Pancreas (tissue), 10 donors: ENCODE measurements at regions not wholly inside any gene's neighbourhood (a gene's known extent, or its start where the extent isn't known, plus 50 kb on each side); places are given as distances from the start of the nearest gene placed in this dataset.

ENCODE experiments used
- ATAC-seq, 4 donors: fragments of 200-7000 bp; cut with Tn5 transposase; one replicate each; pipeline versions ENCODE4 v1.8.0 to v1.9.1; 2020; ENCODE audit warnings: mild to moderate bottlenecking in 4 of 4, moderate library complexity in 4 of 4
- DNase-seq, 6 donors: peaks; one replicate each; pipeline ENCODE4 v3.0.0-alpha.2; 2020
- FAIRE-seq: peaks from 2 replicates; lab custom pipeline; 2012; peaks lifted over from hg19 to GRCh38; lab: Jason Lieb, UNC
- H3K27ac ChIP-seq, 4 donors: fragments of 200-600 bp; sonication (generic); 1 replicate in 3 of 4; 2 replicates in 1 of 4; pipeline versions ENCODE4 v1.5.0 to v1.8.0; 2020
- H3K27me3 ChIP-seq, 4 donors: fragments of 200-600 bp; one replicate each; pipeline ENCODE4 v1.8.0; 2021
- H3K36me3 ChIP-seq, 3 donors: fragments of 200-600 bp; sonication (generic) in 1 of 3; one replicate each; pipeline versions ENCODE4 v1.5.0 to v1.8.0; 2020 to 2021
- H3K4me1 ChIP-seq, 3 donors: fragments of 200-600 bp; one replicate each; pipeline ENCODE4 v1.8.0; 2021
- H3K4me3 ChIP-seq, 4 donors: fragments of 200-600 bp; sonication (generic) in 2 of 4; one replicate each; pipeline versions ENCODE4 v1.5.0 to v1.8.0; 2020 to 2021
- H3K9me3 ChIP-seq, 4 donors: fragments of 200-600 bp; one replicate each; pipeline ENCODE4 v1.8.0; 2021
- CTCF ChIP-seq, 4 donors: fragments of 200-600 bp; sonication (generic) in 3 of 4; IDR thresholded peaks; one replicate each; pipeline versions ENCODE4 v1.5.0 to v1.8.0; 2021; ENCODE audit warnings: antibody characterized with exemption in 4 of 4
- WGBS, 2 donors: extraction: QIAGEN DNeasy Blood & Tissue Kit; methylation state at CpG; one replicate each; pipeline ENCODE4 v1.1.7; 2013; 5-methylcytosine and 5-hydroxymethylcytosine counted together
- intact Hi-C, 3 donors: fragments of 100-400 bp; cut with DNase I; formaldehyde crosslinking; loops; one replicate each; pipeline versions ENCODE4 v1.11.1 to v1.14.2; 2022
- donor health status: healthy with polysubstance abuse.
- donor health status: DM: no; HTN: no; CAD: no; lungs with moderate emphysema.
- donor health status: DM: no; HTN: no; CAD: no.
- donor health status: control.
- donor health status: control.
- donor health status: Bipolar disorder and iron deficiency.
- donor health status: DM: yes; HTN: yes; CAD: no.
- donor health status: DM: no; HTN: no; CAD: no.
- donor health status: DM: no; HTN: no; CAD: no.
- donor health status: DM: yes; HTN: yes; CAD: no.

DNA sequence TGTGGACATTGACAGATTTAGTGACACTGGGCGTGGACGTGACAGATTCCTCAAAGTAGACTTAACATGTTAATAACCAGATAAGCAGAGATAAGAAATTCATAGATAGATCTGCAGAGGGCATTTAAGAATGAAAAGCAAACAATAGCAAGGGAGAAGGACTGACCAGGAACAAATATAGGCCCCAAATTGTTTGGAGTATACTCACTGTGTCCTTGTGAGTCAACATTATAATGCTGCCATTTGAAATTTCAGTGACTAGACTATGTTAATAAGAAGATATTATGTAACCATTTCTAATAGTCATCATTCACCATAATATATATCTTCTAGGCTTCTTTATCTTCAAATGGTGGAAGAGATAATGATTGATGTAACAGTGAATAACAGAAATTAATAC lies 78.1 kb upstream of the SLC38A11 start:
- no peaks in the 10 kb centered on the region for H3K36me3 ChIP-seq
- H3K9me3 ChIP-seq, result no peaks in the 10 kb centered on the region
- no peak overlapping the region for H3K4me3 ChIP-seq
- 52 to 71% methylated on average over 2 of the region's 2 CpGs for WGBS, 2 donors
- no peak for ATAC-seq
- intact Hi-C loops, result no loop called here
- no peak overlapping the region for H3K27ac ChIP-seq
- no peaks in the 10 kb centered on the region for H3K27me3 ChIP-seq
- DNase-seq, result no peak
- TF ChIP-seq CTCF (IDR thresholded peaks at IDR 0.05), result no peak
- FAIRE-seq, result no peak
- no peaks in the 10 kb centered on the region for H3K4me1 ChIP-seq

- no peaks in the 10 kb centered on the region for H3K4me1 ChIP-seq
- no peak for DNase-seq
- 74 to 85% methylated on average over 2 of the region's 2 CpGs for WGBS, 2 donors
Observed at GRCh38 chr2:165032559-165032958, 77.2 kb upstream of the SLC38A11 start.

GRCh38 chr2:165024199-165024598 lies 68.9 kb upstream of the SLC38A11 start:
- ATAC-seq (no peak), FAIRE-seq (no peak), DNase-seq (no peak)
- Histone ChIP-seq H3K9me3 (no peaks in the 10 kb centered on the region), H3K27ac (no peak overlapping the region), H3K4me1 (no peaks in the 10 kb centered on the region), H3K27me3 (no peaks in the 10 kb centered on the region), H3K4me3 (no peak overlapping the region), H3K36me3 (no peaks in the 10 kb centered on the region)
- no peak for TF ChIP-seq CTCF (IDR thresholded peaks at IDR 0.05)
- 83 to 85% methylated on average over 3 of the region's 3 CpGs for WGBS, 2 donors
- intact Hi-C loops, result no loop called here

More at GRCh38 chr2:165032559-165032958, 77.2 kb upstream of the SLC38A11 start:
- H3K36me3 ChIP-seq, result no peaks in the 10 kb centered on the region
- FAIRE-seq (no peak), ATAC-seq (no peak)
- H3K9me3 ChIP-seq, result no peaks in the 10 kb centered on the region
- no peak for TF ChIP-seq CTCF (IDR thresholded peaks at IDR 0.05)
- no peak overlapping the region for H3K4me3 ChIP-seq
- H3K27ac ChIP-seq, result no peak overlapping the region
- intact Hi-C loops, result no loop called here
- no peaks in the 10 kb centered on the region for H3K27me3 ChIP-seq

GRCh38 chr2:165022781-165023180 lies 67.5 kb upstream of the SLC38A11 start:
- intact Hi-C loops, result no loop called here

More at GRCh38 chr2:165022781-165023180, 67.5 kb upstream of the SLC38A11 start:
- no peaks in the 10 kb centered on the region for H3K4me1 ChIP-seq
- no peak for TF ChIP-seq CTCF (IDR thresholded peaks at IDR 0.05)
- DNase-seq (no peak), FAIRE-seq (no peak), ATAC-seq (no peak)
- H3K27me3 ChIP-seq, result no peaks in the 10 kb centered on the region
- WGBS, 2 donors, result 89 to 94% methylated on average over 6 of the region's 6 CpGs
- H3K4me3 ChIP-seq, result no peak overlapping the region
- no peaks in the 10 kb centered on the region for H3K36me3 ChIP-seq
- H3K9me3 ChIP-seq, result no peaks in the 10 kb centered on the region
- no peak overlapping the region for H3K27ac ChIP-seq
